ENCODE measurements at regions not wholly inside any gene's neighbourhood (a gene's known extent, or its start where the extent isn't known, plus 50 kb on each side); places are given as distances from the start of the nearest gene placed in this dataset.

- DNase-seq (ENCODE audit: low spot score) = no peak
These were observed 324.2 kb downstream of the ALG10 start for GRCh38 chr12:34346372-34347034.

- no peak for DNase-seq (ENCODE audit: low spot score)
These were observed 325.1 kb downstream of the ALG10 start for GRCh38 chr12:34347367-34347766.

GRCh38 chr12:34348064-34348463, 325.8 kb downstream of the ALG10 start:
- no peak for DNase-seq (ENCODE audit: low spot score)

GRCh38 chr12:34348836-34349672, 326.8 kb downstream of the ALG10 start:
- DNase-seq (ENCODE audit: low spot score) = no peak

GRCh38 chr12:34349673-34349961, 327.3 kb downstream of the ALG10 start:
- DNase-seq (ENCODE audit: low spot score) = no peak

GRCh38 chr12:34350092-34351041, 328.1 kb downstream of the ALG10 start:
- DNase-seq (ENCODE audit: low spot score) = no peak

GRCh38 chr12:34352098-34352497, 329.8 kb downstream of the ALG10 start:
- DNase-seq (ENCODE audit: low spot score) = no peak

- no peak for DNase-seq (ENCODE audit: low spot score)
These were observed 332.2 kb downstream of the ALG10 start for GRCh38 chr12:34354239-34355200.

GRCh38 chr12:34356233-34356987, 334.1 kb downstream of the ALG10 start:
- no peak for DNase-seq (ENCODE audit: low spot score)

GRCh38 chr12:34357791-34358190, 335.5 kb downstream of the ALG10 start:
- no peak for DNase-seq (ENCODE audit: low spot score)

GRCh38 chr12:34358198-34358597, 335.9 kb downstream of the ALG10 start:
- DNase-seq (ENCODE audit: low spot score) = no peak

GRCh38 chr12:34361721-34362316, 339.5 kb downstream of the ALG10 start:
- DNase-seq (ENCODE audit: low spot score) = no peak

- no peak for DNase-seq (ENCODE audit: low spot score)
These were observed 340.9 kb downstream of the ALG10 start for GRCh38 chr12:34363050-34363673.

- DNase-seq (ENCODE audit: low spot score) = no peak
These were observed 345.8 kb downstream of the ALG10 start for GRCh38 chr12:34368079-34368478.

GRCh38 chr12:34371050-34371449, 348.8 kb downstream of the ALG10 start:
- no peak for DNase-seq (ENCODE audit: low spot score)

- no peak for DNase-seq (ENCODE audit: low spot score)
These were observed 349.7 kb downstream of the ALG10 start for GRCh38 chr12:34372003-34372402.

- DNase-seq (ENCODE audit: low spot score) = no peak
These were observed 351.6 kb downstream of the ALG10 start for GRCh38 chr12:34373926-34374325.

GRCh38 chr12:34376133-34376799, 354.0 kb downstream of the ALG10 start:
- no peak for DNase-seq (ENCODE audit: low spot score)

Measured in CD4-positive, alpha-beta T cell treated with Interleukin-6 at 100 ng/mL for 8 hours (primary cell).